SH-SY5Y (cell line): ENCODE measurements at regions not wholly inside any gene's neighbourhood (a gene's known extent, or its start where the extent isn't known, plus 50 kb on each side); places are given as distances from the start of the nearest gene placed in this dataset.

ENCODE experiments used
- GATA2 ChIP-seq: IDR thresholded peaks from 2 replicates; pipeline ENCODE4 v1.6.1; 2011; ENCODE audit warnings: mild to moderate bottlenecking, low read depth, low read length
- GATA3 ChIP-seq: IDR thresholded peaks from 2 replicates; pipeline ENCODE4 v1.6.1; 2011; ENCODE audit warnings: low read depth, mild to moderate bottlenecking, low read length, moderate library complexity

DNA sequence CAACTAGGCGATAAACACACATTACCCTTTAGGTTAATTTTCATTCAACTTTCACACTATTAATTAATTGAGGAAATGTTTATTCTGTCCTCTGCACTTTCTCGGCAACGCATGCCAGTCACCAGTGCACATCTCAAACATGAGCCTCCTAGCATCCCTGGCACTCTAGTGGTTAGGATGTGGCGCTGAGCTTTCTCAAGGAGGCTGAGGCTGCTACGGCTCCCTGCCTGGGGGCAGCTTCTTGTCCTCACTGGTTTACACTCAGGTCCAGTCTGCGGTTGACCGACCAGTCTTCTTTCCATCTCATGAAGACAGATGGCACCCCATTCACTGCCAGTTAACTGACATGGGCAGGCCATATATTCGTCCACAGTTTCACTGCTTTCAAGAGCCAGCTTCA lies 463.4 kb downstream of the EIPR1 start:
- TF ChIP-seq GATA2 = no peak
- TF ChIP-seq GATA3 = no peak
